Muscle layer of duodenum (tissue), 2 donors: ENCODE measurements at regions not wholly inside any gene's neighbourhood (a gene's known extent, or its start where the extent isn't known, plus 50 kb on each side); places are given as distances from the start of the nearest gene placed in this dataset.
A peak's percentile ranks its signal among the peaks of the same experiment; 100 is the strongest.

Source experiments
- H3K27ac ChIP-seq: one replicate; pipeline ENCODE4 v1.7.0; 2013; ENCODE audit warnings: mild to moderate bottlenecking, low read length
- H3K27me3 ChIP-seq: one replicate; pipeline ENCODE4 v1.7.0; 2013; ENCODE audit warnings: low read depth, mild to moderate bottlenecking, control low read depth, low read length
- H3K36me3 ChIP-seq, 2 donors: one replicate each; pipeline ENCODE4 v1.7.0; 2013; ENCODE audit warnings: low read length in 2 of 2, control low read depth in 1 of 2, mild to moderate bottlenecking in 1 of 2; ENCODE audit not compliant: insufficient read depth in 2 of 2, control insufficient read depth in 1 of 2
- H3K4me1 ChIP-seq, 2 donors: one replicate each; pipeline ENCODE4 v1.7.0; 2013; ENCODE audit warnings: low read length in 2 of 2, mild to moderate bottlenecking in 2 of 2, control low read depth in 1 of 2, moderate library complexity in 1 of 2; ENCODE audit not compliant: insufficient read depth in 2 of 2, control insufficient read depth in 1 of 2
- H3K4me3 ChIP-seq, 2 donors: one replicate each; pipeline ENCODE4 v1.7.0; 2013; ENCODE audit warnings: low read length in 2 of 2, low read depth in 1 of 2, mild to moderate bottlenecking in 1 of 2
- H3K9me3 ChIP-seq, 2 donors: one replicate each; pipeline ENCODE4 v1.7.0; 2013; ENCODE audit warnings: low read length in 2 of 2, control low read depth in 1 of 2, mild to moderate bottlenecking in 1 of 2; ENCODE audit not compliant: control insufficient read depth in 1 of 2
- donor health status: healthy.

- Histone ChIP-seq H3K36me3 (no peaks in the 10 kb centered on the region), H3K4me1 (no peaks in the 10 kb centered on the region), H3K4me3 (no peak overlapping the region), H3K27ac (no peak overlapping the region), H3K9me3 (no peaks in the 10 kb centered on the region), H3K27me3 (no peaks in the 10 kb centered on the region)
Observed at GRCh38 chr16:7992616-7993015, 597.7 kb downstream of the TMEM114 start.

GRCh38 chr16:7990626-7991260 is 599.6 kb downstream of the TMEM114 start:
- Histone ChIP-seq H3K4me3 (peak overlapping the region in 1 of 2 donors; percentile 33), H3K4me1 (no peaks in the 10 kb centered on the region), H3K36me3 (no peaks in the 10 kb centered on the region), H3K27ac (no peak overlapping the region), H3K9me3 (no peaks in the 10 kb centered on the region), H3K27me3 (no peaks in the 10 kb centered on the region)

- Histone ChIP-seq H3K27me3 (no peaks in the 10 kb centered on the region), H3K9me3 (no peaks in the 10 kb centered on the region), H3K27ac (no peak overlapping the region), H3K4me1 (no peaks in the 10 kb centered on the region), H3K4me3 (no peak overlapping the region), H3K36me3 (no peaks in the 10 kb centered on the region)
Observed at GRCh38 chr16:7983676-7984075, 606.6 kb downstream of the TMEM114 start.

- no peak overlapping the region for H3K27ac ChIP-seq
- no peaks in the 10 kb centered on the region for H3K36me3 ChIP-seq
- H3K9me3 ChIP-seq = no peaks in the 10 kb centered on the region
- H3K4me1 ChIP-seq = no peaks in the 10 kb centered on the region
- no peak overlapping the region for H3K4me3 ChIP-seq
- H3K27me3 ChIP-seq = no peaks in the 10 kb centered on the region
Observed at GRCh38 chr16:7980133-7980483, 610.2 kb downstream of the TMEM114 start.

GRCh38 chr16:7979448-7980132 is 610.7 kb downstream of the TMEM114 start:
- Histone ChIP-seq H3K36me3 (no peaks in the 10 kb centered on the region), H3K9me3 (no peaks in the 10 kb centered on the region), H3K4me1 (no peaks in the 10 kb centered on the region), H3K27me3 (no peaks in the 10 kb centered on the region), H3K27ac (no peak overlapping the region), H3K4me3 (no peak overlapping the region)

GRCh38 chr16:7976563-7976962 is 613.7 kb downstream of the TMEM114 start:
- Histone ChIP-seq H3K9me3 (no peaks in the 10 kb centered on the region), H3K4me3 (no peak overlapping the region), H3K36me3 (no peaks in the 10 kb centered on the region), H3K4me1 (no peaks in the 10 kb centered on the region), H3K27ac (no peak overlapping the region), H3K27me3 (no peaks in the 10 kb centered on the region)

- Histone ChIP-seq H3K4me3 (no peak overlapping the region), H3K9me3 (no peaks in the 10 kb centered on the region), H3K4me1 (no peaks in the 10 kb centered on the region), H3K27me3 (no peaks in the 10 kb centered on the region), H3K27ac (no peak overlapping the region), H3K36me3 (no peaks in the 10 kb centered on the region)
Observed at GRCh38 chr16:7976125-7976524, 614.2 kb downstream of the TMEM114 start.

- no peaks in the 10 kb centered on the region for H3K9me3 ChIP-seq
- H3K27me3 ChIP-seq = no peaks in the 10 kb centered on the region
- no peaks in the 10 kb centered on the region for H3K4me1 ChIP-seq
- no peaks in the 10 kb centered on the region for H3K36me3 ChIP-seq
- H3K4me3 ChIP-seq = no peak overlapping the region
- H3K27ac ChIP-seq = no peak overlapping the region
Observed at GRCh38 chr16:7967996-7968509, 622.3 kb downstream of the TMEM114 start.

- Histone ChIP-seq H3K27ac (no peak overlapping the region), H3K36me3 (no peaks in the 10 kb centered on the region), H3K4me1 (no peaks in the 10 kb centered on the region), H3K4me3 (no peak overlapping the region), H3K27me3 (no peaks in the 10 kb centered on the region), H3K9me3 (no peaks in the 10 kb centered on the region)
Observed at GRCh38 chr16:7964744-7965143, 625.6 kb downstream of the TMEM114 start.

GRCh38 chr16:7964167-7964566 is 626.1 kb downstream of the TMEM114 start:
- H3K4me3 ChIP-seq = no peak overlapping the region
- no peak overlapping the region for H3K27ac ChIP-seq
- H3K4me1 ChIP-seq = no peaks in the 10 kb centered on the region
- no peaks in the 10 kb centered on the region for H3K36me3 ChIP-seq
- no peaks in the 10 kb centered on the region for H3K9me3 ChIP-seq
- no peaks in the 10 kb centered on the region for H3K27me3 ChIP-seq

- no peaks in the 10 kb centered on the region for H3K36me3 ChIP-seq
- H3K27me3 ChIP-seq = no peaks in the 10 kb centered on the region
- no peaks in the 10 kb centered on the region for H3K4me1 ChIP-seq
- H3K27ac ChIP-seq = no peak overlapping the region
- H3K4me3 ChIP-seq = no peak overlapping the region
- no peaks in the 10 kb centered on the region for H3K9me3 ChIP-seq
Observed at GRCh38 chr16:7962091-7962879, 628.0 kb downstream of the TMEM114 start.
